ENCODE measurements at regions not wholly inside any gene's neighbourhood (a gene's known extent, or its start where the extent isn't known, plus 50 kb on each side); places are given as distances from the start of the nearest gene placed in this dataset.

- dilution Hi-C loops (cut with MboI; ENCODE audit: extremely low pct_ligation_motif_present, low sequenced_read_pairs) (no loop called here), intact Hi-C loops (cut with micrococcal nuclease) (loop anchor here (1.0 to 5.0 kb wide), 6 partner anchors 18 to 198 kb away; no protein-coding TSS in a partner anchor)
- Histone ChIP-seq H2AFZ (ENCODE audit: low read depth, low read length) (no peak overlapping the region), H3K27me3 (ENCODE audit: control insufficient read depth in 2 of 2, insufficient read depth in 2 of 2, low read length in 2 of 2) (no peaks in the 10 kb centered on the region), H3K4me1 (ENCODE audit: control insufficient read depth, extremely low read depth, insufficient read depth, low read length) (peaks cover 21% of the 10 kb centered on the region), H3K9ac (replicated peaks; ENCODE audit: extremely low read depth, insufficient read depth, low read length) (peak overlapping the region; percentile 46), H3K4me2 (ENCODE audit: insufficient read depth, low read length) (no peak overlapping the region), H4K20me1 (replicated peaks; ENCODE audit: control insufficient read depth, extremely low read depth, insufficient read depth, low read length) (no peaks in the 10 kb centered on the region), H3K4me3 (replicated peaks in 1 of 3; ENCODE audit: insufficient read depth in 1 of 3, low read depth in 1 of 3, low read length in 3 of 3) (no peak overlapping the region), H3K27ac (ENCODE audit: insufficient read depth, low read depth, low read length) (peak overlapping the region; percentile 89), H3K9me3 (replicated peaks; ENCODE audit: control insufficient read depth, insufficient read depth, low read length) (no peaks in the 10 kb centered on the region), H3K36me3 (ENCODE audit: control insufficient read depth in 2 of 2, extremely low read depth in 1 of 2, insufficient read depth in 2 of 2, low read length in 2 of 2) (no peaks in the 10 kb centered on the region), H3K9me1 (replicated peaks; ENCODE audit: control insufficient read depth, extremely low read depth, insufficient read depth, low read length) (no peaks in the 10 kb centered on the region), H3K79me2 (ENCODE audit: control insufficient read depth, insufficient read depth, low read length) (no peaks in the 10 kb centered on the region)
- CTCF ChIA-PET, result no interaction called here
- FAIRE-seq (no peak), DNase-seq (ENCODE audit: low read depth, low spot score) (no peak)
- POLR2A ChIA-PET, result no interaction called here
- BruUV-seq (replicated peaks), result no TSS peak
- TF ChIP-seq GATA2 (IDR thresholded peaks at IDR 0.05; ENCODE audit: insufficient read depth, insufficient read length, low read depth, low read length), result no peak
- no peak for TF ChIP-seq JUN (IDR thresholded peaks at IDR 0.05; ENCODE audit: borderline replicate concordance, insufficient read depth, insufficient read length, low read depth)
- TF ChIP-seq CTCF (IDR thresholded peaks at IDR 0.05; ENCODE audit: extremely low read depth in 1 of 2, insufficient read depth in 1 of 2, low read depth in 1 of 2, low read length in 2 of 2), result no peak
- no peak for TF ChIP-seq POLR2AphosphoS5 (IDR thresholded peaks at IDR 0.05; ENCODE audit: insufficient read depth, low read depth, low read length)
- no peak for TF ChIP-seq EZH2 (IDR thresholded peaks at IDR 0.05; ENCODE audit: borderline replicate concordance, low read depth, low read length, severe bottlenecking)
- no peak for TF ChIP-seq FOS (IDR thresholded peaks at IDR 0.05; ENCODE audit: borderline replicate concordance, insufficient read depth, low read length)
- TF ChIP-seq POLR2A (IDR thresholded peaks at IDR 0.05; ENCODE audit: low read depth, low read length), result no peak
- TF ChIP-seq MAX (IDR thresholded peaks at IDR 0.05; ENCODE audit: insufficient read depth, insufficient read length), result no peak
- no peak for TF ChIP-seq MYC (IDR thresholded peaks at IDR 0.05; ENCODE audit: low read depth, low read length)
Measured at GRCh38 chrX:134718966-134719317, 60.7 kb upstream of the PLAC1 start.
